SU-DHL-6 (cell line): ENCODE measurements at regions not wholly inside any gene's neighbourhood (a gene's known extent, or its start where the extent isn't known, plus 50 kb on each side); places are given as distances from the start of the nearest gene placed in this dataset.

Experiments used
- H2AFZ ChIP-seq: fragments of 200-600 bp; sonication (generic); 2 replicates; pipeline ENCODE4 v1.6.1; 2014; ENCODE audit warnings: low read depth, mild to moderate bottlenecking, moderate library complexity, mixed read lengths, antibody characterized with exemption, low read length; ENCODE audit not compliant: severe bottlenecking
- H3F3A ChIP-seq: fragments of 200-600 bp; shearing (Covaris generic); 2 replicates; pipeline ENCODE4 v1.6.0; 2016; ENCODE audit warnings: antibody characterized with exemption, mild to moderate bottlenecking; ENCODE audit not compliant: insufficient read depth
- H3K27ac ChIP-seq: fragments of 200-600 bp; sonication (generic); 2 replicates; pipeline ENCODE4 v1.5.1; 2016; ENCODE audit warnings: low read depth, mild to moderate bottlenecking, low read length, moderate library complexity, mixed read lengths
- H3K27me3 ChIP-seq: fragments of 200-600 bp; sonication (generic), shearing (Covaris generic); 2 replicates; pipeline ENCODE4 v1.6.0; 2014; ENCODE audit warnings: mild to moderate bottlenecking, low read length
- H3K36me3 ChIP-seq: fragments of 200-600 bp; sonication (generic); 2 replicates; pipeline ENCODE4 v1.6.1; 2014; ENCODE audit warnings: mild to moderate bottlenecking, low read length, mixed read lengths
- H3K4me2 ChIP-seq: fragments of 300-600, 200-600 bp; shearing (Covaris generic), sonication (generic); 2 replicates; pipeline ENCODE4 v1.6.0; 2014; ENCODE audit warnings: low read length, low read depth, mild to moderate bottlenecking; ENCODE audit not compliant: poor library complexity, severe bottlenecking
- H3K4me3 ChIP-seq: fragments of 200-600 bp; sonication (generic); 2 replicates; pipeline ENCODE4 v1.5.1; 2014; ENCODE audit warnings: antibody characterized with exemption, low read length, mild to moderate bottlenecking, mixed read lengths; ENCODE audit not compliant: insufficient read depth, poor library complexity, severe bottlenecking
- H3K79me2 ChIP-seq: fragments of 200-600 bp; sonication (generic); 2 replicates; pipeline ENCODE4 v1.6.1; 2014; ENCODE audit warnings: mild to moderate bottlenecking, low read length, moderate library complexity; ENCODE audit not compliant: insufficient read depth
- H3K9ac ChIP-seq: fragments of 200-600 bp; sonication (generic); 2 replicates; pipeline ENCODE4 v1.7.0; 2014; ENCODE audit warnings: mild to moderate bottlenecking, low read length
- H3K9me2 ChIP-seq: fragments of 200-600 bp; sonication (generic); replicated peaks from 2 replicates; pipeline ENCODE4 v1.6.1; 2014; ENCODE audit warnings: low read length; ENCODE audit not compliant: insufficient read depth
- H3K9me3 ChIP-seq: fragments of 200-600 bp; sonication (generic); 2 replicates; pipeline ENCODE4 v1.6.1; 2014; ENCODE audit warnings: low read length, mixed read lengths; ENCODE audit not compliant: insufficient read depth
- H4K20me1 ChIP-seq: fragments of 200-600 bp; sonication (generic); 2 replicates; pipeline ENCODE4 v1.6.1; 2014; ENCODE audit warnings: low read depth, mild to moderate bottlenecking, antibody characterized with exemption, low read length, moderate library complexity, mixed read lengths
- CTCF ChIP-seq: fragments of 200-600 bp; sonication (generic); IDR thresholded peaks from one replicate; pipeline ENCODE4 v1.5.1; 2017; ENCODE audit warnings: antibody characterized with exemption, mild to moderate bottlenecking, low read length, moderate library complexity; ENCODE audit not compliant: insufficient read depth, poor library complexity, severe bottlenecking
- EZH2phosphoT487 ChIP-seq: fragments of 200-600 bp; sonication (generic), shearing (Covaris generic); conservative IDR thresholded peaks from 2 replicates; pipeline ENCODE4 v1.6.1; 2018; ENCODE audit warnings: mild to moderate bottlenecking, antibody characterized with exemption, low read length, moderate library complexity, mixed read lengths

- no peak overlapping the region for H3K27ac ChIP-seq
Observed at GRCh38 chr6:120200853-120201252, 851.3 kb upstream of the MAN1A1 start.

GRCh38 chr6:120198033-120198432 lies 848.5 kb upstream of the MAN1A1 start:
- Histone ChIP-seq H3F3A (no peaks in the 10 kb centered on the region), H2AFZ (no peak overlapping the region), H3K27me3 (no peaks in the 10 kb centered on the region), H3K4me2 (no peak overlapping the region), H3K79me2 (no peaks in the 10 kb centered on the region), H3K9me3 (no peaks in the 10 kb centered on the region), H3K9ac (no peak overlapping the region), H4K20me1 (no peaks in the 10 kb centered on the region), H3K4me3 (no peak overlapping the region), H3K27ac (no peak overlapping the region), H3K9me2 (no peaks in the 10 kb centered on the region), H3K36me3 (no peaks in the 10 kb centered on the region)
- TF ChIP-seq EZH2phosphoT487, result no peak
- no peak for TF ChIP-seq CTCF

More at GRCh38 chr6:120200853-120201252, 851.3 kb upstream of the MAN1A1 start:
- no peak overlapping the region for H3K9ac ChIP-seq
- H3K4me2 ChIP-seq, result no peak overlapping the region
- H3K9me2 ChIP-seq, result no peaks in the 10 kb centered on the region
- TF ChIP-seq CTCF (no peak), EZH2phosphoT487 (no peak)
- H4K20me1 ChIP-seq, result no peaks in the 10 kb centered on the region
- H3K4me3 ChIP-seq, result no peak overlapping the region
- H2AFZ ChIP-seq, result no peak overlapping the region
- H3K27me3 ChIP-seq, result no peaks in the 10 kb centered on the region
- no peaks in the 10 kb centered on the region for H3F3A ChIP-seq
- no peaks in the 10 kb centered on the region for H3K36me3 ChIP-seq
- no peaks in the 10 kb centered on the region for H3K79me2 ChIP-seq
- no peaks in the 10 kb centered on the region for H3K9me3 ChIP-seq

- no peak overlapping the region for H3K4me2 ChIP-seq
- H3F3A ChIP-seq, result no peaks in the 10 kb centered on the region
- H3K4me3 ChIP-seq, result no peak overlapping the region
- no peaks in the 10 kb centered on the region for H3K36me3 ChIP-seq
- H3K9me3 ChIP-seq, result no peaks in the 10 kb centered on the region
- no peak overlapping the region for H2AFZ ChIP-seq
- no peak overlapping the region for H3K9ac ChIP-seq
- no peak overlapping the region for H3K27ac ChIP-seq
- H4K20me1 ChIP-seq, result no peaks in the 10 kb centered on the region
- H3K27me3 ChIP-seq, result no peaks in the 10 kb centered on the region
- TF ChIP-seq CTCF (no peak), EZH2phosphoT487 (no peak)
- H3K79me2 ChIP-seq, result no peaks in the 10 kb centered on the region
- H3K9me2 ChIP-seq, result no peaks in the 10 kb centered on the region
Observed at GRCh38 chr6:120186080-120186479, 836.5 kb upstream of the MAN1A1 start.
